ENCODE measurements at regions not wholly inside any gene's neighbourhood (a gene's known extent, or its start where the extent isn't known, plus 50 kb on each side); places are given as distances from the start of the nearest gene placed in this dataset.

DNA sequence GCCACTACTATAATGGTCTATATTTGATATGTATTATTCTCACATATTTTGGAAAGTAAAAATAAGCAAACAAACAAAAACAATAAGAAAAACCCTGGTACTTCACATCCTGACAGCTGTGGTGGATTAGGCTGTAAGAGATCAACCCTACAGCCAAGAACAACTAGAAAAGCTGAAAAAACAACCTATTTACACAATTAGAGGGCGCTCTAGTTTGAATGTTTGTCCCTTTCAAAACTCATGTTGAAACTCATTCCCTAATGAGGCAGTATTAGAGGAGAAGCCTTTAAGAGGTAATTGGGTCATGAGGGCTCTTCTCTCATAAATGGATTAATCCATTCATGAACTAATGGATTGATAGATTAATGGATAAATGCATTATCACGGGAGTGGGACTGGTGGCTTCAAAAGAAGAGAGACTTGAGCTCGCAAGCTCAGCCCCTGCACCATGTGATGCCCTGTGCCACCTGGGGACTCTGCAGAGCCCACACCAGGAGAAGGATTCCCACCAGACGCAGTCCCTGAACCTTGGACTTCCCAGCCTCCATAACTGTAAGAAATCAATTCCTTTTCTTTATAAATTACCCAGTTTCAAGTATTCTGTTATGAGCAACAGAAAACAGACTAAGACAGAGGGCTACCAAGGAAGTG lies 733.9 kb upstream of the ARGLU1 start:
- no peak for DNase-seq

DNA sequence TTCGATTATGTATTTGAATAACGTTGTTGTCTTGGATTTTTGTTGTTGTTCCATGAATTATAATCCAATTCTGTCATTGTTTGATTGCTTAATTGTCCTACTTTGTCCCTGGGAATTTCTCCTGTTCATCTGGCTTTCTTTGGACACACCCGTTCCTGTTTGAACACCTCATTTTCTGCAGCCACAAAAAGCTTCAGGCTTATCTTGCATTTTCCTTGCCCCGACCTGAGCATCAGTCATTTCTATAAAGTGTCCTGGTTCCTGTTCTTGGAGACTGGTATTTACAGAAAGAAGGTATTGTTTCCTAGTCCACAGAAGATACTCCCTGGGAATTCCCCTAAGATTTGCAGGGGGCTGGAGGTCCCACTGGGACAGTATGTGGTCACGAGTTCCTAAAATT lies 731.8 kb upstream of the ARGLU1 start:
- DNase-seq: no peak

DNA sequence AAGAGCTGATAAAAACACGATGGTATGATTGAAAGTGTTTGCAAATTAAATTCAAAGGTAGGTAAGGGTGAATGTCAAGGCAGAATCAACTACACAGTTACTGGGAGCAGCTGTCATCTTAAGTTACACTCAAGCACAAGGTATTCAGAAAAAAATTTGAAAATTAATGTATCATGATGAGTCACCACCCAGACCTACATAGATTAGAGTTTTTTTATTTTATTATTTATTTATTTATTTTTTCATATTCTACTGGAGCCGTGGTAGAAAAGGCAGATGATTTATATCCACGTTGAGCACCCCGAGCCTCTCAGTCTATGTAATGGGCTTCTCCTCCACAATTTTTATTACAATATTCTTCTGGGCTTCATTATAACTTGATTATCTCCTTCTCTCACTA lies 728.9 kb upstream of the ARGLU1 start:
- no peak for DNase-seq

DNA sequence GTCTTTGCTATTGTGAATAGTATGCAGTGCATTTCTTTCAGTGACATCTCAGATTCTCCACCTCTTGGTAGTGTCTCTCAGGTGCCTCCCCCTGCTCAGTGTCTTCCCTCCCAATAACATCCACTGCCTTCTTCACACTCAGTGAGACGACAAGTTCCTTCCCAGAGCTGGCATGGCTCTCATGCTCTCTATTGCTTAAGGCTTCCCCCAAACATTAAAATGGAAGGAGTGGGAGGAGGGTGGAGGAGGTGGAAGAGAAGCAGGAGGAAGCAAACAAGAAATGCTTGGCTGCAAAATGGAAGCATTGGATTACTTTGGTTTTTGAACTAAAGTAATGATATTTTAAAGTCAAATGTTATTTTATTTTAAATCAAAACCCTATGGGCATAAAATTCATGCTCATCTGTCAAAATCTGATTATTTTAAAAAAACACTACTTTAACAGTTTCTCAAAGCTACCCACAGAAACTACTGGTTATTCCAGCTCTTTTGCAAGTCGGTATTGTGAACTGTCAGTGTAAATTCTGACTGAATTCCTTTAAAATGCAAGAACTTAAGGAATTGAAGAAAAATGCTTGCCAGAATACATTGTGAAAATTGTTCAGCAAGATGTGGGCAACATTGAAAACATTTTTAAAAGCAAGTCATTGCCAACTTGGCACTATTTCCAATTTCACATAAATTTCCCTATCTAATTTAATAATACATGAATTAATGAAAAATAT lies 727.6 kb upstream of the ARGLU1 start:
- no peak for DNase-seq

DNA sequence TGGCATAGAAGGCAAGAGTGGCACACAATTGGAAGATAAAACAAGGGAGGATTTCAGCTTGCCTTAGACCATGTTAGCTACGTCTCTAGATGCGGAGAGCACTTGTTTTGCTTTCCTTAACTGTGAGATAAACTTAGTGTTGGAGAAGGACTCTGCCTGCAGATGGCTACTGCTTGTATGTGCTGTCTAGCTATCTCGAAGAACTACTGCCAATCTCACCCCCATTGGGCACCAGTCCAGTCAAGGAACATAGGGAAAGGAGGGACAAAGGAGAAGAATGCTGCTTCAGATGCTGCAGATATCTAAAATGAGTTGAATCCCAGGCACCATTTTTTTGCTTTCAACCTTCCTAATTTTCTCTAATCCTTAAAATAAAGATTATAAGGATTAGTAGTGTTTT lies 726.0 kb upstream of the ARGLU1 start:
- no peak for DNase-seq

DNA sequence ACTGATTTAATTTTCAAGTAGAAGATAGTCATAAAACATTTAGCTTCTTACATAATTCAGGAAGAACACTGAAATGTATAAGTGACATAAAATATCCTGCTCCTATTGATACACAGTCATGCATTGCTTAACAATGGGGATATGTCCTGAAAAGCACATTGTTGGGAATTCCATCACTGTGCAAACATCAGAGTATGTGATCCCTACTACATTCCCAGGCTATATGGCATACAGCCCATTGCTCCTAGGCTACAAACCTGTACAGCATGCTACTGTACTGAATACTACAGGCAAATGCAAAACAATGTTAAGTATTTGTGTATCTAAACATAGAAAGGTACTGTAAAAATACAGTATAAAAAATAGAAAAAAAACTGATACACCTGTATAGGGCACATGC lies 723.9 kb upstream of the ARGLU1 start:
- DNase-seq: no peak

DNA sequence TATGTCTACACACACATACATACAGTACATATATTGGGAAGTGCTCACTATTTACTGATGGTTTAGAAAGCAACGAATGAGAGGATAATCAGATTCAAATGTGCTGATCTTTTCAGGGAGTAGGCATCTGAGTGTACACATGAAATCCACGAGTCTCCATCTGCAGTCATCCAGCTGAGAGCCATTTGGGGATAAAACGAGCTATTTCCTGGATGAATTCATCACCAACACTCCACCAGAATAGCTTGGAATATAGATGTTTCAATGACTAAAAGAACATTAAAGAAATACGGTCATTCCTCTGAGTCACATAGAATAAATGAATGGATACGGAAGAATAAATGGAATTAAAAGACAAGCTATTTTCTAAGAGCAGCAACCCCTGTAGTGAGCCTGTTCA lies 721.6 kb upstream of the ARGLU1 start:
- DNase-seq: no peak

DNA sequence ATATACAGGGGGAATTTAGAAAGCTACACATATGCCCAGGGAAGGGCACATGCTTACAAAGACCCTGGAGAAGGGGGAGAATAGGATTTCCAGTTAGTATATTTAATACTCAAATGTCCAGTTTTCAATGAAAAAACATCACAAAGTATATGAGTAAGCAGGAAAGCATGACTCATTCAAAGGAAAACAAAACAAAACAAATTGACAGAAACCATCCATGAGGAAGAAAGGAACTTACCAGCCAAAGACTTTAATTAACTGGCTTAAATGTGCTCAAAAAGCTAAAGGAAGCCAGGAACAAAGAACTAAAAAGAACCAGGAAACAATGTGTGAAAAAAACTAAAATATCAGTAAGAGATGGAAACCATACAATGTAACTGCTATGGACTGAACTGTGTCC lies 716.2 kb upstream of the ARGLU1 start:
- no peak for DNase-seq

DNA sequence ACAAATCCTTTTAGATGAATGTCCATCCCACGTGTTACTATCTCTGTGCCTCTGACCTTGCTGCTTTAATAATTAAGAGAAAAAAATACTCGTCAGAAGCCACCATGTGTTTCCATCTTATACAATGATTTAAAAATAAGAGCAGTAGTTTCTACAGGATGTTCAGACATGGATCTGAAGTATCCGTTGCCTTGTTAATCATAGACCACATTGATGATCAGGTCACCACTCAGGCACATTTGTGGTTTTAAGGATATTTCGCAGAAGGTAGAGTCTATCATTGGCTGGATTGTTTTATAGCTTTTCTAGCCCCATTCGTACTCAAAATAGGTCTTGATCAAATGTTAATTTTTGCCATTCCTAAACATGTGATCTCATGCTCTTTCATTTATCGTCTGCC lies 710.0 kb upstream of the ARGLU1 start:
- no peak for DNase-seq

DNA sequence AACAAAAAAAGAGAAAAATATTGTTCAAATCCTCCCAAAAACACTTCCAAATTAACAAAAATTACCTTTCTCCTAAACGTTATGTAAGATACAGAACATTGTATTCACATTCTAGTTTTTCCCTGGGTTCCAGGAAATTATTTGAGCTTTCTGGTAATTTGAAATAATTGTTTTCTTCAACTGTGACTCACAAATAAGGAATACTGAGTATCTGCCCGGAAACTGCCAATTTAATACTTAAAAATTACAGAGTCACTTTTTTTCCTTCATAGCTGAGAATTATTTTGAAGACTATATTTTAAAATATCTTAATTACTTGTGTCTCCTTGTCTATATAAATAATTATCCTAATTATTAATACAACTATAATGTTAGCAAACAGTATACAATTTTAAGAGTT lies 709.0 kb upstream of the ARGLU1 start:
- no peak for DNase-seq

DNA sequence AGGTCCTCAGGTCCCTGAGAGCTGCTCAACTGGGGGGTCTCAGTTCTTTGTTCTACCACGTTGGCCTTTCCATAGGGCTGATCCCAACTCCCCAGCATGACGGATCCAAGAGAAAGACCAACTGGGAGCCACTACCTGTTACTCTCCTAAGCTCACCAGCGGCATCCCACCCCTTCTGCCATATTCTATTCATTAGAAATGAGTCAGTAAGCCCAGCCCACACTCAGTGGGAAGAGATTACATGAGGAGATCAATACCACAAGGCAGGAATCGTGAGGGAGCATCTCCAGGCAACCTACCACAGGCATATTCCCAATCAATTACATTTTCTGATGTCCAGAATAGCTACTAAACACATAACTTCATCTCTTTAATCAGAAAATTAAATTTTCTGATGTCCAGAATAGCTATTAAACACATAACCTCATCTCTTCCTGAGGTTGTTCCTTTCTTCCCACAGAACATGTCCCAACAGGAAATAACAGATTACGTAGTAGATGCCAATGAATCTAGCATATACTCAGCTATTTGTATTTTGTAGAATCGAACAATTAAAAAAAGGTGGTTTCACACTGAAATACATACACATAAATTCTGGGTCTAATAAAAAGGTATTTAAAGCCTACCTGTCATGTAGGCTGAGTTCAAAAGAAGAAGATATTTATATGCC lies 708.1 kb upstream of the ARGLU1 start:
- DNase-seq: no peak

DNA sequence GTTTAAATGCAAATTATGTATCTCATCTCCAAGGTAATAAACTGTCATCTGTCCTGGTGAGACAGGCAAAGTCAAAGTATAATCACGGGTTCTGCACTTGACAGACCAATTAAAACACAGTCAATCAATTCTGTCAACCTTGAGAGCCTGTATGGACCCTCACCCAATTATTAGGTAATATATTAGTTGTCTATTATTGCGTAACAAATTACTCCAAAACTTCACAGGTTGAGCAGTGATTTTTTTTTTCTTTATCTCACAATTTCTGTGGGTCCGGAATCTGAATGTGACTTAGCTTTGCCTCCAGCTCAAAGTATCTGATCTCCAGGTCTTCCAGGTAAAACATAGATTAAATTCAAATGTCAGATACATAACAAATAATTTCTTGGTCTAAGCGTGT lies 707.4 kb upstream of the ARGLU1 start:
- no peak for DNase-seq

DNA sequence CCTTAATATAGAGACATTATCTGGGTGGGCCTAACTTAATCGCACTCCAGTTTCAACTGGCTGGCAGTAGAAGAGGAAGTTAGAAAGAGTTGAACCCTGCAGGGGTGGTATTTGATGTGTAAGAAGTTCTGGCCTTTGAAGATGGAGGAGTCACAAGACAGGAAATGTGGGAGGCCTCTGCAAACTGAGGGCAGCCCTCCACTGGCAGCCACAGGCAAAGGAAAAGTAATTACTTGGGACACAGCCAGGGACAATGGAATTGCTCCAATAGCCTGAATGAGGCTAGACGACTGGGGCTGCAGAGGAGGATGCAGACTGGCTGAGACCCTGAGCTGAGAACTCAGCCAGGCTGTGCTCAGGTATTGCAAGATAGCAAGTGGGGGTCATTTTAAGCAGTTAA lies 703.3 kb upstream of the ARGLU1 start:
- no peak for DNase-seq

DNA sequence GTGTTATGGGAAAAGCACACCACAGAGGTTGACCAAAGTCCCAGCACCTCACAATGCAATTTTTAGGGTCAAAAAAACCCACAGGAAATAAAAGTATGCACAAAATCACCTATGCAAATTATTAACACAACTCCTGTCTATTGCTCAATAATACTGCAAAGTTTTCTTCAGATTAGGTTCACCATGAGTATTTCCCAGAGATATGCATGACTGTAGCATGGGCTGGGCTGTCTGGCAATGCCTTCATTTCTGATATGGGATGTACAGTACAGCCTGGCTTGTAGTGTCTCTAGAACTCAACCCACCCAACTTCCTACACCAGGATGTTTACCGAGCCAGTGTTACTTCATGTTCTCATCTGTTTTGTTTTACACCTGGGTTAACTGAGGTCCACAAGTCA lies 698.7 kb upstream of the ARGLU1 start:
- no peak for DNase-seq

DNA sequence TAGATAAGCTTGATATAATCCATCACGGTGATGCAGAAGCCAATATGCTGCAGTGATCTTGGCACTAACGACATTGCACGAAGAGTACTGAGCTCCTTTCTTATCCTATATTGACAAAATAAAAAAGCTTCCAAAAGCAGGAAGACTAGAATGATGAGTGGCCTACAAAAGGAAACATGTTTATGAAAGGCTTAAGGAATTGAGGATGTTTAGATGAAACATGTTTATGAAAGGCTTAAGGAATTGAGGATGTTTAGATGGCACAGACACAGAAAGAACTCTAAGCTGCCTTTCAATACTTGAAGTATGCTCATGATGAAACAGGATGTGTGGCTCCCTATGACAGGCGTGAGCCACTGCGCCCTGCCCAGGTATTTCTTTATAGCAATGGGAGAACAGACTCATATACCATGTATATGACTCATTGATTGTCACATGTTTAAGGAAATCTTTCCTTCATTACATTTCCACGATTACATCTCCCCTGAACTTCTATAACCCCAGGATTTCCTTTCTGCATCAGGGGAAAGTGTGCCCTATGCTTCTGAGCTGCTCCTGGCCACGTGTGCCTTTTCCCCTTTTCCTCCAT lies 690.8 kb upstream of the ARGLU1 start:
- no peak for DNase-seq

DNA sequence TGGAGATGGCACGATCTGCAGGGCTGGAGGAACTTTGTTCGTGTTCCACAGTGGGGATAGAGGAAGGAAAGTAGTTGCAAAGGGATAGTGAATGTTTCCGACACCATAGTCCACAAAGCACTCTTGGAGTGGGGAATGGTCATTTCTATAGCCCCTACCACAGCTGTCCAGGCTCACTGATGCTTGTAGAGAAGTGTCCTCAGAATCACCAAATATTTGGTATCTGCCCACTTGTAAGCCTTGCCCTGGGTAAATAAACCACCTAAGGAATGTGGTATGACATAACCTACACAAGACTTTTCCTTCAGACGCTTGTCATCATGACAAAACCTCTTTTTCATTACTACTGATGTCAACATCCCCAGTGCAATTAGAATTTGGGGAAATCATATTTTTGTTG lies 686.5 kb upstream of the ARGLU1 start:
- DNase-seq: no peak

DNA sequence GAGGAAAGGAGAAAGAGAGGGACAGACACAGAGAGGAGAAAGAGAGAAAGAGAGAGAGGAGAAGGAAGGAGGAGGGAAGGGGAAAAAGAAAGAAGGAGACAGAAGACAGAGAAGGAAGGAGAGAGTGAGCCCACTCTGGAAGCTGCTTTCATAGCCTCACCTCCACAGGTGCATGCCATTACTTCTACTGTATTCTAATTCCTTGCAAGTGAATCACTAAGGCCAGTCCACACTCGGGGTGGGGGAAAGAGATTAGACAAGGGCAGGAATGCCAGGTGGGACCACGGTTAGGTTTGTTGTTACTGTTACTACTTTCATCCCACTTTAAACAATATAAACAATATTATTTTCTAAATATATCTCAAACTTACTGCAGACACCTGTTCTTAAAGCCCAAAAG lies 684.5 kb upstream of the ARGLU1 start:
- no peak for DNase-seq

DNA sequence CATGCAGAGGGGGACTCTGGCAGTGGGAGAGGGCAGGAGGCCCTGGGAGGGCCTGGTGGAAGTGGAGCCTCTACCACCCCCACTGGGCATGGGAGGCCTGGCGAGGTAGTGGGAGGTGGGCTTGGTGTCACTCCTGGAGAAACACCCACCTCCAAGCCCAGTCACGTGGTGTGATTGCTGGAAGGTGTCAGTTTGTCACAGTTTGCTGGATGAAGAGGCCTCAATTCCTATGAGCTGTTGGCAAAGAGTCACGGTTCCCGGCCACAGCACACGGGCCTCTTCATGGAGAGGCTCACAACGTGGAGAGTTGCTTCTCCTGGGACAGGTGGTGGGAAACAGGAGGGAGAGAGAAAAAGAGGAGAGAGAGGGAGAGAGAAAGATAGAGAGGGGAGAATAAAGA lies 684.1 kb upstream of the ARGLU1 start:
- no peak for DNase-seq

DNA sequence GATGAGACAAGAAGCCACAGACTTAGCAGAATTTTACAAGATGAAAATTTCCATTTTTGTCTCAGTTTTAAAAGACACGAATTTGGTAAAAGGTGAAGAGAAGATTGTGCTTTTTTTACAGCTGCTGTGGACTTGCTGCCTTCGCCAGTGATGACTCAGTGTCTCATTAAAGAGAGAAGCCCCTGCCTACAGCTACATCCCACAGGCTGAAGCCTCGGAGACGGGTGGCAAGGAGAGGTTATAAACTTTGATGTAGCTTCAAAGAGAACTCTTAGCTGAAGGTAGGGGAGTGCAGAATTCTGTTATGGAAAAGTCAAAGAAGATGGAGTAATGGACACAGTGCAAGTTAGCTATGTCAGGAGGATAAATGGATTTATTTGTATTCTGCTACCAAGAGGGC lies 683.4 kb upstream of the ARGLU1 start:
- no peak for DNase-seq

DNA sequence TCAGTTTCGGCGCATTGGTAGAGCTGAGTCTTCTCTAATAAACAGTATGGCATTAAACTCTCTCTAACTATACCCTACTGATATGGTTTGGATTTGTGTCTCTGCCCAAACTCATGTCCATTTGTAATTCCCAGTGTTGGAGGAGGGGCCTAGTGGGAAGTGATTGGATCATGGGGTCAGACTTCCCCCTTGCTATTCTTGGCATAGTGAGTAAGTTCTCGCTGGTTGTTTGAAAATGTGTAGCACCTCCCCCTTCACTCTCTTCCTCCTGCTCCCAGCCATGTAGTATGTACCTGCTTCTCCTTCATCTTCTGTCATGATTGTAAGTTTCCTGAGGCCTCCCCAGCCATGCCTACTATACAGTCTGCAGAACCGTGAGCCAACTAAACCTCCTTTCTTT lies 682.7 kb upstream of the ARGLU1 start:
- DNase-seq: no peak

DNA sequence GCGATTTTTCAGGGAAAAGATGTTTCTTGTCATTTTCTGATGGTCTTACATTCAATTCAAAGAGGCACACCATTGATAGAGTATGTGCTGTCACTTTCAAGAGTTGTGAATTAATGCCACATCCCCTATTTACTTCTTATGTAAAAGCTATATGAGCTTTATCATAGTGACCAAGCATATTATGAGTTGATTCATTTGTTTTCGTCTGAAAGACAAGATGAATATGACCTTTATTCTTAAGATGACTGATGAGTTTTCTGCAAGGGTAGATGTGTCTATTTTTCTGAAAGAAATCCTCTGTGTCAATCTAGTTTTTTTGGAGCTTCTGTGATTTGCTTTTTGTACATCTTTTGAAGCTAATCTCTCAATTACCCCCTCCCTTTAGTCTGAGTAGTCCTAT lies 676.3 kb upstream of the ARGLU1 start:
- DNase-seq: no peak

DNA sequence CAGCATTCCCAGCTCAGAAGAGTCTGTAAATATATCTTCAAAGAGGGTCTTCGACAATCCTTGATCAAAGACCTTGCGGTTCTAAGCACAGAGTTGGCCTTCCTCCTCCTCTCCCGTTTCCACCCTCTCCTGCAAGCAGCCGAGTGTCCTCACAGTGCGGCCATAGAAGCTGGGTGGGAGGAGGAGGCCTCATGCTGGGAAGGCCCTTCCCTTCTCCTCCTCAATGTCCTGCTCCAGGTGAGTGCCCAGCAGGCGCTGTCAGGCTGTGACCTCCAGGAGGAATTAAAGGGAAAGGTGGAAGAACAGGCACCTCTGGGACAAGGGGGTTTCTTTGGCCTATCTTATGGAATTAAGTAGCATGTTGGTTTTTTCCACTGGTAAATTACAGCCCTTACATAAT lies 674.2 kb upstream of the ARGLU1 start:
- no peak for DNase-seq

DNA sequence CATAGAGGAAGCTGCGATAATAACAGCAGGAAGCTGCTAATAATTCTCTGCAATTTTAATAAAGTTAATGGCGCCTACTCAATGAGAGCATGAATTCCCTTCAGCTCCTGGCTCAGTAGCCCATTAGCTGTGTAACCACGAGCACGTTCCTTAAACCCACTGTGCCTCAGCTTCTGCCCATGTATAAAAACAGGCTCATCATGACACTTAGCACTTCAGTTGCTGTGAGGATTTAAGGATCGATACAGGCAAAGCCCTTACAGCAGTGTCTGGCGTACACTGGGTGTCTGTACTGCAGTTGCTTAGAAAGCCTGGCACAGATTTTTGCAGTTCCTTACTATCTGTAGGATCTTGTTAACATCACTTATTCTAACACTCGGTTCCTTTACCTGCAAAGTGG lies 673.4 kb upstream of the ARGLU1 start:
- no peak for DNase-seq

DNA sequence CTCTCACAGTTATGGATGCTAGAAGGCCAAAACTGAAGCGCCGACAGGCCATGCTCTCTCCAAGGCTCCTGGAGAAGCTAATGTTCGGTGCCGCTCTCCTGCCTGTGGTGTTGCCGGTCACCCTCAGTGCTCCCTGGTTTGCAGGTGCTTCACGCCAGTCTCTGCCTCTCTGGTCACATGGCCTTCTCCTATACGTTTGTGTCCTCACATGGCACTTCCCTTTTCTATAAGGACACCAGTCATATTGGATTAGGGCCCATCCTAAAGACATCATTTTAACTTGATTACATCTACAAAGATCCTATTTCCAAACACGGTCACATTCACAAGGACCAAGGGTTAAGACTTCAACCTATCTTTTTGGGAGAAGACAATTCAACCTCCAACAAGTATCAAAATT lies 671.3 kb upstream of the ARGLU1 start:
- DNase-seq: no peak

Measured in NCI-H2171 treated with DMSO at 0.1 percent for 48 hours (cell line).